ENCODE measurements at regions not wholly inside any gene's neighbourhood (a gene's known extent, or its start where the extent isn't known, plus 50 kb on each side); places are given as distances from the start of the nearest gene placed in this dataset.

DNA sequence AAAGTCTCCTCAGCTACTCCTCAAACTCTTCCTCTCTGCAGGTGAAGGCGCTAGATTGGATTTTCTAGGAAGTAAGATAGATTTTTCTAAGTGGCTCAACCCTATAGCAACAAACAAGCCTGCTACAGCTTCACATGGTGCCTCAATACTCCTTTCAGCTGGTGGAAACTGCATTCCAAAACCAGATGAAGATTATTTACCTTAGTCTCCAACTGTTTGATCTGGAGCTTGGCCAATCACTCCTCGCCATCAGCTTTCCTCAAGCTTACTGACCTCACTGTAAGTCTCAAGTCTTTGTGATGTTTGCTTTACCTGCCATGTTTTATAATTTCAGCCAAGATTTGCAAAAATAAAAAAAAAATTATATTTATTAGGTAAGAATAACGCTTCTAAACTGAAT lies 622.4 kb downstream of the CHSY3 start (continued):
- no peak for TF ChIP-seq ZFX (IDR thresholded peaks at IDR 0.05)
- no peak for TF ChIP-seq CEBPB (IDR thresholded peaks at IDR 0.05; ENCODE audit: low read depth)
- no peak for TF ChIP-seq SIN3A (IDR thresholded peaks at IDR 0.05; ENCODE audit: low read depth)
- TF ChIP-seq ELF1 (IDR thresholded peaks at IDR 0.05; ENCODE audit: borderline replicate concordance, low read depth) = no peak
- TF ChIP-seq, protein P1, sequence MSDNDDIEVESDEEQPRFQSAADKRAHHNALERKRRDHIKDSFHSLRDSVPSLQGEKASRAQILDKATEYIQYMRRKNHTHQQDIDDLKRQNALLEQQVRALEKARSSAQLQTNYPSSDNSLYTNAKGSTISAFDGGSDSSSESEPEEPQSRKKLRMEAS (IDR thresholded peaks at IDR 0.05) = no peak
- TF ChIP-seq TCF7L2 (IDR thresholded peaks at IDR 0.05; ENCODE audit: borderline replicate concordance, extremely low read depth, insufficient read depth, insufficient read length) = no peak
- TF ChIP-seq POLR2A (IDR thresholded peaks at IDR 0.05; ENCODE audit: borderline replicate concordance, extremely low read depth, insufficient read depth, insufficient read length) = no peak
- no peak for TF ChIP-seq JUND (IDR thresholded peaks at IDR 0.05)
- no peak for TF ChIP-seq FOSL1 (IDR thresholded peaks at IDR 0.05; ENCODE audit: low read depth)
- no peak for TF ChIP-seq EZH2 (IDR thresholded peaks at IDR 0.05)
- TF ChIP-seq YY1 (IDR thresholded peaks at IDR 0.05; ENCODE audit: extremely low read depth, insufficient replicate concordance, low read depth, low read length) = no peak
- TF ChIP-seq, protein P2, sequence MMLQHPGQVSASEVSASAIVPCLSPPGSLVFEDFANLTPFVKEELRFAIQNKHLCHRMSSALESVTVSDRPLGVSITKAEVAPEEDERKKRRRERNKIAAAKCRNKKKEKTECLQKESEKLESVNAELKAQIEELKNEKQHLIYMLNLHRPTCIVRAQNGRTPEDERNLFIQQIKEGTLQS (IDR thresholded peaks at IDR 0.05) = no peak
- TF ChIP-seq CBX3 (IDR thresholded peaks at IDR 0.05; ENCODE audit: low read depth) = no peak

DNA sequence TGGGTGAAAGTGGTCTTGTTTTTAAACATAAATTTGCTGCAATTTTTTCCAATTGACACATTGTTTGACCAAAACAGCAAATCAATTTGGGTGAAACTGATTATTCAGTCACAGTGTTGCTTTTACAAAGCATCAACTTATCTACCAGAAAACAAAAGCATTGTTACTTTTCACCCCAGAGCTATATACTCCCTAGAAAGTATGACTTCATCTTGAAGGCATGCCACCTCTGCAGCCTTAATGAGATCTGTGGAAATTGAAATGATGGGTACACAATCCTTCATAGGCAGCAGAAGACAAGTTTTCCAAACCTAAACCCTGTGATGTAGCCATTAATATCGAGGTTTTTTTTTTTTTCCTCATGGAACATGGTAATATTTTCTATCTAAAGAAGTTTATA lies 615.9 kb downstream of the CHSY3 start:
- Histone ChIP-seq H3K9me3 (ENCODE audit: control insufficient read depth in 1 of 2, insufficient read depth in 1 of 2, low read depth in 1 of 2, low read length in 2 of 2) (peaks cover 0 to 7% of the 10 kb centered on the region in 2 experiments; a peak in 1 of 4 replicates), H3K4me3 (replicated peaks in 1 of 2; ENCODE audit: low read depth in 1 of 2, low read length in 2 of 2) (no peak overlapping the region), H3K27me3 (ENCODE audit: insufficient read depth, low read length) (no peaks in the 10 kb centered on the region), H3K36me3 (ENCODE audit: control insufficient read depth in 1 of 2, insufficient read depth in 2 of 2, low read length in 2 of 2) (no peaks in the 10 kb centered on the region), H3K9ac (ENCODE audit: low read length) (no peak overlapping the region), H3K27ac (ENCODE audit: low read depth, low read length) (no peak overlapping the region), H4K20me1 (ENCODE audit: insufficient read depth) (no peaks in the 10 kb centered on the region), H3K79me2 (ENCODE audit: insufficient read depth, low read length) (no peaks in the 10 kb centered on the region), H3K4me2 (ENCODE audit: low read length) (peak overlapping the region; percentile 35), H3K9me2 (ENCODE audit: insufficient read depth) (no peaks in the 10 kb centered on the region), H3K4me1 (ENCODE audit: control insufficient read depth in 1 of 2, insufficient read depth in 2 of 2, low read length in 2 of 2) (peaks cover 6 to 13% of the 10 kb centered on the region in 2 experiments), H2AFZ (ENCODE audit: low read depth, low read length, poor library complexity, severe bottlenecking) (peak overlapping the region; percentile 45)
- ATAC-seq (no peak), DNase-seq (ENCODE audit: low read depth, low spot score) (no peak)
- intact Hi-C loops (cut with micrococcal nuclease) = no loop called here
- ChIA-PET CTCF (no interaction called here), RAD21 (ENCODE audit: low non-redundant PET in 1 of 2, low total read pairs in 2 of 2, uncharacterized antibody in 2 of 2, unreplicated experiment in 2 of 2) (no interaction called here), POLR2A (no interaction called here)
- BruUV-seq (replicated peaks) = no TSS peak
- TF ChIP-seq EGR1 (IDR thresholded peaks at IDR 0.05; ENCODE audit: low read depth) = no peak
- TF ChIP-seq, protein P1 (IDR thresholded peaks at IDR 0.05) = no peak
- TF ChIP-seq SP1 (IDR thresholded peaks at IDR 0.05; ENCODE audit: low read depth) = peak; percentile 30
- TF ChIP-seq CBX3 (IDR thresholded peaks at IDR 0.05; ENCODE audit: low read depth) = no peak
- peak; percentile 39; the same call in 1 of the 2 replicates for TF ChIP-seq JUND (IDR thresholded peaks at IDR 0.05)
- TF ChIP-seq ELF1 (IDR thresholded peaks at IDR 0.05; ENCODE audit: borderline replicate concordance, low read depth) = no peak
- no peak for TF ChIP-seq FOSL1 (IDR thresholded peaks at IDR 0.05; ENCODE audit: low read depth)
- no peak for TF ChIP-seq SRF (IDR thresholded peaks at IDR 0.05; ENCODE audit: low read depth)
- TF ChIP-seq, protein P3, sequence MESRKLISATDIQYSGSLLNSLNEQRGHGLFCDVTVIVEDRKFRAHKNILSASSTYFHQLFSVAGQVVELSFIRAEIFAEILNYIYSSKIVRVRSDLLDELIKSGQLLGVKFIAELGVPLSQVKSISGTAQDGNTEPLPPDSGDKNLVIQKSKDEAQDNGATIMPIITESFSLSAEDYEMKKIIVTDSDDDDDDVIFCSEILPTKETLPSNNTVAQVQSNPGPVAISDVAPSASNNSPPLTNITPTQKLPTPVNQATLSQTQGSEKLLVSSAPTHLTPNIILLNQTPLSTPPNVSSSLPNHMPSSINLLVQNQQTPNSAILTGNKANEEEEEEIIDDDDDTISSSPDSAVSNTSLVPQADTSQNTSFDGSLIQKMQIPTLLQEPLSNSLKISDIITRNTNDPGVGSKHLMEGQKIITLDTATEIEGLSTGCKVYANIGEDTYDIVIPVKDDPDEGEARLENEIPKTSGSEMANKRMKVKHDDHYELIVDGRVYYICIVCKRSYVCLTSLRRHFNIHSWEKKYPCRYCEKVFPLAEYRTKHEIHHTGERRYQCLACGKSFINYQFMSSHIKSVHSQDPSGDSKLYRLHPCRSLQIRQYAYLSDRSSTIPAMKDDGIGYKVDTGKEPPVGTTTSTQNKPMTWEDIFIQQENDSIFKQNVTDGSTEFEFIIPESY (IDR thresholded peaks at IDR 0.05; ENCODE audit: extremely low read depth, insufficient replicate concordance, low read length) = no peak
- no peak for TF ChIP-seq SIN3A (IDR thresholded peaks at IDR 0.05; ENCODE audit: low read depth)
- no peak for TF ChIP-seq ZNF274 (IDR thresholded peaks at IDR 0.05; ENCODE audit: low read depth, low read length)
- TF ChIP-seq, protein P4, sequence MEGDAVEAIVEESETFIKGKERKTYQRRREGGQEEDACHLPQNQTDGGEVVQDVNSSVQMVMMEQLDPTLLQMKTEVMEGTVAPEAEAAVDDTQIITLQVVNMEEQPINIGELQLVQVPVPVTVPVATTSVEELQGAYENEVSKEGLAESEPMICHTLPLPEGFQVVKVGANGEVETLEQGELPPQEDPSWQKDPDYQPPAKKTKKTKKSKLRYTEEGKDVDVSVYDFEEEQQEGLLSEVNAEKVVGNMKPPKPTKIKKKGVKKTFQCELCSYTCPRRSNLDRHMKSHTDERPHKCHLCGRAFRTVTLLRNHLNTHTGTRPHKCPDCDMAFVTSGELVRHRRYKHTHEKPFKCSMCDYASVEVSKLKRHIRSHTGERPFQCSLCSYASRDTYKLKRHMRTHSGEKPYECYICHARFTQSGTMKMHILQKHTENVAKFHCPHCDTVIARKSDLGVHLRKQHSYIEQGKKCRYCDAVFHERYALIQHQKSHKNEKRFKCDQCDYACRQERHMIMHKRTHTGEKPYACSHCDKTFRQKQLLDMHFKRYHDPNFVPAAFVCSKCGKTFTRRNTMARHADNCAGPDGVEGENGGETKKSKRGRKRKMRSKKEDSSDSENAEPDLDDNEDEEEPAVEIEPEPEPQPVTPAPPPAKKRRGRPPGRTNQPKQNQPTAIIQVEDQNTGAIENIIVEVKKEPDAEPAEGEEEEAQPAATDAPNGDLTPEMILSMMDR (IDR thresholded peaks at IDR 0.05 in 2 of 3, conservative IDR thresholded peaks at IDR 0.05 in 1 of 3; ENCODE audit: borderline replicate concordance in 1 of 3, insufficient read depth in 1 of 3, low read depth in 2 of 3, low read length in 2 of 3) = no peak
- no peak for TF ChIP-seq CEBPB (IDR thresholded peaks at IDR 0.05; ENCODE audit: low read depth)
- TF ChIP-seq YY1 (IDR thresholded peaks at IDR 0.05; ENCODE audit: extremely low read depth, insufficient replicate concordance, low read depth, low read length) = no peak
- no peak for TF ChIP-seq ZFX (IDR thresholded peaks at IDR 0.05)

Data from HCT116 (cell line).